RWPE2 (cell line): ENCODE measurements at regions not wholly inside any gene's neighbourhood (a gene's known extent, or its start where the extent isn't known, plus 50 kb on each side); places are given as distances from the start of the nearest gene placed in this dataset.
"Not testable (repeated sequence)": the region's sequence is repeated elsewhere in the genome, so short reads cannot be mapped to it uniquely, and the experiment has no call there.

ENCODE experiments used
- ATAC-seq: fragments of 200-7000 bp; cut with Tn5 transposase; 3 replicates; pipeline ENCODE4 v1.9.1; 2021; ENCODE audit warnings: low read depth
- DNase-seq: peaks from one replicate; pipeline ENCODE4 v3.0.0-alpha.2; 2020; ENCODE audit warnings: low spot score
- H3K27ac ChIP-seq: fragments of 450-650 bp; 2 replicates; pipeline ENCODE4 v1.5.1; 2017; ENCODE audit warnings: mild to moderate bottlenecking; ENCODE audit not compliant: poor library complexity, severe bottlenecking
- H3K27me3 ChIP-seq: fragments of 250-450 bp; sonication (Bioruptor Pico); 2 replicates; pipeline ENCODE4 v1.5.1; 2021; ENCODE audit warnings: mild to moderate bottlenecking, moderate library complexity; ENCODE audit not compliant: insufficient read depth, poor library complexity, severe bottlenecking
- H3K36me3 ChIP-seq: fragments of 250-450 bp; sonication (Bioruptor Pico); 2 replicates; pipeline ENCODE4 v1.5.1; 2020; ENCODE audit warnings: low read depth, mild to moderate bottlenecking, moderate library complexity
- H3K4me1 ChIP-seq: fragments of 250-450 bp; sonication (Bioruptor Pico); 2 replicates; pipeline ENCODE4 v1.5.1; 2021; ENCODE audit warnings: mild to moderate bottlenecking, moderate library complexity; ENCODE audit not compliant: insufficient read depth, poor library complexity, severe bottlenecking
- H3K4me3 ChIP-seq: fragments of 250-450 bp; sonication (Bioruptor Pico); 2 replicates; pipeline ENCODE4 v1.5.1; 2021; ENCODE audit warnings: mild to moderate bottlenecking, moderate library complexity; ENCODE audit not compliant: severe bottlenecking
- H3K9me3 ChIP-seq: fragments of 250-450 bp; sonication (Bioruptor Pico); 2 replicates; pipeline ENCODE4 v1.5.1; 2021; ENCODE audit warnings: mild to moderate bottlenecking, moderate library complexity; ENCODE audit not compliant: severe bottlenecking
- TF ChIP-seq, protein P1 (sequence below): fragments of 450-650 bp; IDR thresholded peaks from one replicate; pipeline ENCODE4 v1.5.1; 2017; ENCODE audit warnings: mild to moderate bottlenecking, moderate library complexity; ENCODE audit not compliant: poor library complexity, severe bottlenecking

DNA sequence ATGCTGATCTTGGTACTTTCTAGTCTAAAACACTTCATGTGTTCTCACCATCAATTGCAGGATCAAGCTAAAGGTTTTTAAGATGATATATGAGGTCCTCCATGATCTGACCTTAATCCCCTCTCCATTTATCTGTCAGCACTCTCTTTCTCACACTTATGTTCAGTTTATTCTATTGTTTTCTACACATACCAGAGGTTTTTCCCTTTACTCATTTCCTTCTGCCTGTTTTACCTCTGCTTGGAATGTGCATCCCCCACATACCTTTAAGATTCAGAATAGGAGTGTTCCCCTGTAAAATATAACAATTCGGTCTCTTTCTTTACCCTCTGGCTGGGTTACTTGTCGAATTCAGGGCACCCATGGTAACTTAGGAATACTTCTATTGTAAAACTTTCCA is 219.1 kb upstream of the PKP2 start:
- H3K9me3 ChIP-seq = no peaks in the 10 kb centered on the region
- ATAC-seq = peak; percentile 68
- H3K27me3 ChIP-seq = no peaks in the 10 kb centered on the region
- H3K4me3 ChIP-seq = no peak overlapping the region
- H3K4me1 ChIP-seq = peaks cover 10% of the 10 kb centered on the region
- peak overlapping the region; percentile 44 for H3K27ac ChIP-seq
- no peaks in the 10 kb centered on the region for H3K36me3 ChIP-seq
- DNase-seq = no peak
- TF ChIP-seq, protein P1, sequence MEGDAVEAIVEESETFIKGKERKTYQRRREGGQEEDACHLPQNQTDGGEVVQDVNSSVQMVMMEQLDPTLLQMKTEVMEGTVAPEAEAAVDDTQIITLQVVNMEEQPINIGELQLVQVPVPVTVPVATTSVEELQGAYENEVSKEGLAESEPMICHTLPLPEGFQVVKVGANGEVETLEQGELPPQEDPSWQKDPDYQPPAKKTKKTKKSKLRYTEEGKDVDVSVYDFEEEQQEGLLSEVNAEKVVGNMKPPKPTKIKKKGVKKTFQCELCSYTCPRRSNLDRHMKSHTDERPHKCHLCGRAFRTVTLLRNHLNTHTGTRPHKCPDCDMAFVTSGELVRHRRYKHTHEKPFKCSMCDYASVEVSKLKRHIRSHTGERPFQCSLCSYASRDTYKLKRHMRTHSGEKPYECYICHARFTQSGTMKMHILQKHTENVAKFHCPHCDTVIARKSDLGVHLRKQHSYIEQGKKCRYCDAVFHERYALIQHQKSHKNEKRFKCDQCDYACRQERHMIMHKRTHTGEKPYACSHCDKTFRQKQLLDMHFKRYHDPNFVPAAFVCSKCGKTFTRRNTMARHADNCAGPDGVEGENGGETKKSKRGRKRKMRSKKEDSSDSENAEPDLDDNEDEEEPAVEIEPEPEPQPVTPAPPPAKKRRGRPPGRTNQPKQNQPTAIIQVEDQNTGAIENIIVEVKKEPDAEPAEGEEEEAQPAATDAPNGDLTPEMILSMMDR = no peak

DNA sequence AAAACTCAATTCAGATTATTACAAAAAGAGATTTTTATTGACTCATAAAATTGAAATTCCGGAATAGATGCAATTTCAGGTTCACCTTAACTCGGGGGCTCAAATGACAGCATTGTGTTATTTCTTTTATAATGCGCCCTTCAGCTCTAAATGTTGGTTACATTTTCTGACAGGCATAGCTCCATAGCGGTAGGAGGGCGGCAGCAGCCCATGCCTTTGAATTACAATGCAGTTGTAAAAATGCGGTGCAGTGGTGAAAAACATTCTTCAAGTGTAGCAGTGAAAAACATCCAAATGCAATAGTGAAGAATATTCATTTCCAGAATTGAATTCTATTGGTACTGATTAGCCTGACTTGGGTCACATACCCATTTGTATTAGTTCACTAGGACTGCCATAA is 215.3 kb upstream of the PKP2 start:
- no peaks in the 10 kb centered on the region for H3K27me3 ChIP-seq
- no peak overlapping the region for H3K27ac ChIP-seq
- H3K9me3 ChIP-seq = no peaks in the 10 kb centered on the region
- H3K4me3 ChIP-seq = no peak overlapping the region
- H3K36me3 ChIP-seq = no peaks in the 10 kb centered on the region
- DNase-seq (no peak), ATAC-seq (no peak)
- peaks cover 10% of the 10 kb centered on the region for H3K4me1 ChIP-seq
- TF ChIP-seq, protein P1 = no peak

DNA sequence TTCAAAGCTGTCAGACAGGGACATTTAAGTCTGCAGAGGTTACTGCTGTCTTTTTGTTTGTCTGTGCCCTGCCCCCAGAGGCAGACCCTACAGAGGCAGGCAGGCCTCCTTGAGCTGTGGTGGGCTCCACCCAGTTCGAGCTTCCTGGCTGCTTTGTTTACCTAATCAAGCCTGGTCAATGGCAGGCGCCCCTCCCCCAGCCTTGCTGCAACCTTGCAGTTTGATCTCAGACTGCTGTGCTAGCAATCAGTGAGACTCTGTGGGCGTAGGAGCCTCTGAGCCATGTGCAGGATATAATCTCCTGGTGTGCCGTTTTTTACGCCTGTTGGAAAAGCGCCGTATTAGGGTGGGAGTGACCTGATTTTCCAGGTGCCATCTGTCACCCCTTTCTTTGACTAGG is 211.2 kb upstream of the PKP2 start:
- H3K4me1 ChIP-seq, H3K27me3 ChIP-seq, H3K36me3 ChIP-seq, H3K4me3 ChIP-seq, ATAC-seq, DNase-seq, H3K27ac ChIP-seq, H3K9me3 ChIP-seq: not testable (repeated sequence)

DNA sequence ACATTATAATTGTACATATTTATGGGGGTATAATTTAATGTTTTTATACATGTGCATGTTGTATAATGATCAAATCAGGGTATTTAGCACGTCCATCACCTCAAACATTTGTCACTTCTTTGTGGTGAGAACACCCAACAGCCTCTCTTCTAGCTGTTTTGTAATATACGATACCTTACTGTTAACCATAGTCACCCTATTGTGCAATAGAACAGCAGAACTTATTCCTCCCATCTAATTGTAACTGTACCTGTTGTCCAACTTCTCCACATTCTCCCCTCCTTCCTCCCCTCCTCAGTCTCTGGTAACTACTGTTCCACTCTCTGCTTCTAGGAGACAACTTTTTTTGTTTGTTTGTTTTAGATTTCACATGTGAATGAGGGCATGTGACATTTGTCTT is 197.0 kb upstream of the PKP2 start:
- Histone ChIP-seq H3K27ac (no peak overlapping the region), H3K4me3 (no peak overlapping the region), H3K4me1 (no peaks in the 10 kb centered on the region), H3K9me3 (no peaks in the 10 kb centered on the region), H3K27me3 (no peaks in the 10 kb centered on the region), H3K36me3 (no peaks in the 10 kb centered on the region)
- TF ChIP-seq, protein P1 = no peak
- DNase-seq = no peak
- no peak for ATAC-seq

DNA sequence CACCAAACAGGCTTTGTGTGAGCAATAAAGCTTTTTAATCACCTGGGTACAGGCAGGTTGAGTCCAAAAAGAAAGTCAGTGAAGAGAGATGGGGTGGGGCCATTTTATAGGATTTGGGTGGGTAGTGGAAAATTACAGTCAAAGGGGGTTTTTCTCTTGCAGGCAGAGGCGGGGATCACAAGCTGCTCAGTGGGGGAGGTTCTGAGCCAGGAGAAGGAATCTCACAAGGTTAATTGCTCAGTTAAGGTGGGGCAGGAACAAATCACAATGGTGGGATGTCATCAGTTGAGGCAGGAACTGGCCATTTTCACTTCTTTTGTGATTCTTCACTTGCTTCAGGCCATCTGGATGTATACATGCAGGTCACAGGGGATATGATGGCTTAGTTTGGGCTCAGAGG is 191.3 kb upstream of the PKP2 start:
- ATAC-seq, DNase-seq, H3K36me3 ChIP-seq, H3K4me3 ChIP-seq, H3K27me3 ChIP-seq, H3K27ac ChIP-seq, H3K4me1 ChIP-seq, H3K9me3 ChIP-seq: not testable (repeated sequence)

DNA sequence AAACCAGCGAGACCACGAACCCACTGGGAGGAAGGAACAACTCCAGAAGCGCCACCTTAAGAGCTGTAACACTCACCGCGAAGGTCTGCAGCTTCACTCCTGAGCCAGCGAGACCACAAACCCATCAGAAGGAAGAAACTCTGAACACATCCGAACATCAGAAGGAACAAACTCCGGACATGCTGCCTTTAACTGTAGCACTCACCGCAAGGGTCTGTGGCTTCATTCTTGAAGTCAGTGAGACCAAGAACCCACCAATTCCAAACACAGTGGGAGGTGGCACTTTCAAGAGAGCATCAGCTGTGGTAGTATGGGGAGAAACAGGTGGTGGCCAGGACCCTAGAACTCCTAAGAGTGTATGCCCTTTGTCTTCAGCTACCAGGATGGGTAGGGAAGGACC is 179.8 kb upstream of the PKP2 start:
- not testable (repeated sequence) for DNase-seq, H3K9me3 ChIP-seq, H3K36me3 ChIP-seq, ATAC-seq, H3K4me1 ChIP-seq, H3K27ac ChIP-seq, H3K4me3 ChIP-seq, H3K27me3 ChIP-seq

DNA sequence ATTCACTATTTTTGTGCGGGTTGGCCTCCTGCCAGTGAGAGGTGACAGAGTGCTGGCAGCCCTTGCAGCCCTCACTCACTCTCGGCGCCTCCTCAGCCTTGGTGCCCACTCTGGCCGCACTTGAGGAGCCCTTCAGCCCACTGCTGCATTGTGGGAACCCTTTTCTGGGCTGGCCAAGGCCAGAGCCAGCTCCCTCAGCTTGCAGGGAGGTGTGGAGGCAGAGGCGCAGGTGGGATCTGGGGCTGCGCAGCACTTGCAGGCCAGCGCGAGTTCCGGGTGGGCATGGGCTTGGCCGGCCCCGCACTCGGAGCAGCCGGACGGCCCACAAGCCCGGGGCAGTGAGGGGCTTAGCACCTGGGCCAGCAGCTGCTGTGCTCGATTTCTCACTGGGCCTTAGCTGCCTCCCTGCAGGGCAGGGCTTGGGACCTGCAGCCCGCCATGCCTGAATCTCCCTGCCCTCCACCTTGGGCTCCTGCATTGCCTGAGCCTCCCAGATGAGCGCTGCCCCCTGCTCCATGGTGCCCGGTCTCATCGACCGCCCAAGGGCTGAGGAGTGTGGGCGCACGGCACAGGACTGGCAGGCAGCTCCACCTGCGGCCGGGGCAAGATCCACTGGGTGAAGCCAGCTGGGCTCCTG is 178.7 kb upstream of the PKP2 start:
- H3K4me3 ChIP-seq, H3K36me3 ChIP-seq, H3K27ac ChIP-seq, H3K4me1 ChIP-seq, ATAC-seq, H3K9me3 ChIP-seq, DNase-seq, H3K27me3 ChIP-seq: not testable (repeated sequence)
